Mammary epithelial cell (primary cell): ENCODE measurements at regions not wholly inside any gene's neighbourhood (a gene's known extent, or its start where the extent isn't known, plus 50 kb on each side); places are given as distances from the start of the nearest gene placed in this dataset.

Experiments
- CTCF ChIP-seq, 2 donors: IDR thresholded peaks in 1 of 2; conservative IDR thresholded peaks in 1 of 2; 2 replicates each; pipeline ENCODE4 v1.5.1; 2011 to 2012; ENCODE audit warnings: inconsistent platforms in 2 of 2, low read length in 2 of 2, mild to moderate bottlenecking in 2 of 2, control low read depth in 1 of 2, low read depth in 1 of 2; ENCODE audit not compliant: insufficient read depth in 1 of 2; ENCODE audit errors: extremely low read depth in 1 of 2
- EZH2 ChIP-seq: IDR thresholded peaks from 2 replicates; pipeline ENCODE4 v1.6.1; 2012; ENCODE audit warnings: low read length, inconsistent platforms, borderline replicate concordance

- TF ChIP-seq EZH2 (no peak), CTCF (conservative IDR thresholded peaks at IDR 0.05 in 1 of 2, IDR thresholded peaks at IDR 0.05 in 1 of 2; ENCODE audit: extremely low read depth in 1 of 2, insufficient read depth in 1 of 2, low read depth in 1 of 2, low read length in 2 of 2) (no peak)
These were observed 77.3 kb downstream of the WNT5A start for GRCh38 chr3:55409806-55410205.
